ENCODE measurements at regions not wholly inside any gene's neighbourhood (a gene's known extent, or its start where the extent isn't known, plus 50 kb on each side); places are given as distances from the start of the nearest gene placed in this dataset.

GRCh38 chr2:200186002-200186401 is 120.5 kb upstream of the SPATS2L start:
- H3K4me3 ChIP-seq (ENCODE audit: low read depth in 1 of 2, low read length in 2 of 2) = no peak overlapping the region
- H2AFZ ChIP-seq (ENCODE audit: low read depth, low read length) = no peak overlapping the region
- H3K27me3 ChIP-seq (ENCODE audit: insufficient read depth, low read length, poor library complexity) = peaks cover 11% of the 10 kb centered on the region
- no peaks in the 10 kb centered on the region for H3K4me1 ChIP-seq (ENCODE audit: insufficient read depth, low read length)
- H3K79me2 ChIP-seq (ENCODE audit: insufficient read depth, low read length) = no peaks in the 10 kb centered on the region
- no peak overlapping the region for H3K4me2 ChIP-seq (ENCODE audit: insufficient read depth, low read length)
- no peak for DNase-seq
- no peaks in the 10 kb centered on the region for H4K20me1 ChIP-seq (ENCODE audit: insufficient read depth, low read length)
- no peak for ATAC-seq (ENCODE audit: insufficient read depth, low read depth)
- TF ChIP-seq, protein P1, sequence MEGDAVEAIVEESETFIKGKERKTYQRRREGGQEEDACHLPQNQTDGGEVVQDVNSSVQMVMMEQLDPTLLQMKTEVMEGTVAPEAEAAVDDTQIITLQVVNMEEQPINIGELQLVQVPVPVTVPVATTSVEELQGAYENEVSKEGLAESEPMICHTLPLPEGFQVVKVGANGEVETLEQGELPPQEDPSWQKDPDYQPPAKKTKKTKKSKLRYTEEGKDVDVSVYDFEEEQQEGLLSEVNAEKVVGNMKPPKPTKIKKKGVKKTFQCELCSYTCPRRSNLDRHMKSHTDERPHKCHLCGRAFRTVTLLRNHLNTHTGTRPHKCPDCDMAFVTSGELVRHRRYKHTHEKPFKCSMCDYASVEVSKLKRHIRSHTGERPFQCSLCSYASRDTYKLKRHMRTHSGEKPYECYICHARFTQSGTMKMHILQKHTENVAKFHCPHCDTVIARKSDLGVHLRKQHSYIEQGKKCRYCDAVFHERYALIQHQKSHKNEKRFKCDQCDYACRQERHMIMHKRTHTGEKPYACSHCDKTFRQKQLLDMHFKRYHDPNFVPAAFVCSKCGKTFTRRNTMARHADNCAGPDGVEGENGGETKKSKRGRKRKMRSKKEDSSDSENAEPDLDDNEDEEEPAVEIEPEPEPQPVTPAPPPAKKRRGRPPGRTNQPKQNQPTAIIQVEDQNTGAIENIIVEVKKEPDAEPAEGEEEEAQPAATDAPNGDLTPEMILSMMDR (IDR thresholded peaks at IDR 0.05; ENCODE audit: borderline replicate concordance, extremely low read depth, low read length, poor library complexity, severe bottlenecking) = no peak
- no peak for TF ChIP-seq EZH2 (IDR thresholded peaks at IDR 0.05; ENCODE audit: borderline replicate concordance, low read depth, low read length, severe bottlenecking)
- no peak overlapping the region for H3K9ac ChIP-seq (ENCODE audit: low read depth, low read length)
- H3K9me3 ChIP-seq (ENCODE audit: insufficient read depth, low read length, severe bottlenecking) = no peaks in the 10 kb centered on the region
- no peak overlapping the region for H3K27ac ChIP-seq (ENCODE audit: low read length)
- no peaks in the 10 kb centered on the region for H3K36me3 ChIP-seq (ENCODE audit: insufficient read depth, low read length)

DNA sequence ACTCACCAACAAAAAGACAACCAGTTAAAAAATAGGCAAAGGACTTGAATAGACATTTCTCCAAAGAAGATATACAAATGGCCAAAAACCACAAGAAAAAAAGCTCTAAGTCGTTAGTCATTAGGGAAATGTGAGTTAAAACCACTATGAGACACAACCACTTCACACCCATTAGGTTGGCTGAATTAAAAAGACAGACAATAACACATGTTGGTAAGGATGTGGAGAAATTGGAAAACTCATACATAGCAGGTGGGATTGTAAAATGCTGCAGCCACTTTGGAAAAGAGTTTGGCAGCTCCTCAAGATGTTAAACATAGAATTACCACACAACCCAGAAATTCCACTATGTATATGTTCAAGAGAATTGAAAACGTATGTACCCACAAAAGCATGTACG is 117.6 kb upstream of the SPATS2L start:
- no peak overlapping the region for H2AFZ ChIP-seq (ENCODE audit: low read depth, low read length)
- TF ChIP-seq EZH2 (IDR thresholded peaks at IDR 0.05; ENCODE audit: borderline replicate concordance, low read depth, low read length, severe bottlenecking) = no peak
- TF ChIP-seq, protein P1 (IDR thresholded peaks at IDR 0.05; ENCODE audit: borderline replicate concordance, extremely low read depth, low read length, poor library complexity, severe bottlenecking) = no peak
- ATAC-seq (ENCODE audit: insufficient read depth, low read depth) = no peak
- no peaks in the 10 kb centered on the region for H3K36me3 ChIP-seq (ENCODE audit: insufficient read depth, low read length)
- H3K4me2 ChIP-seq (ENCODE audit: insufficient read depth, low read length) = no peak overlapping the region
- H3K27ac ChIP-seq (ENCODE audit: low read length) = no peak overlapping the region
- no peak overlapping the region for H3K4me3 ChIP-seq (ENCODE audit: low read depth in 1 of 2, low read length in 2 of 2)
- no peaks in the 10 kb centered on the region for H3K79me2 ChIP-seq (ENCODE audit: insufficient read depth, low read length)
- no peak for DNase-seq
- H3K4me1 ChIP-seq (ENCODE audit: insufficient read depth, low read length) = no peaks in the 10 kb centered on the region
- H3K9me3 ChIP-seq (ENCODE audit: insufficient read depth, low read length, severe bottlenecking) = no peaks in the 10 kb centered on the region
- no peaks in the 10 kb centered on the region for H4K20me1 ChIP-seq (ENCODE audit: insufficient read depth, low read length)
- no peak overlapping the region for H3K9ac ChIP-seq (ENCODE audit: low read depth, low read length)
- H3K27me3 ChIP-seq (ENCODE audit: insufficient read depth, low read length, poor library complexity) = peaks cover 11% of the 10 kb centered on the region

GRCh38 chr2:200189964-200190363 is 116.5 kb upstream of the SPATS2L start:
- Histone ChIP-seq H3K9me3 (ENCODE audit: insufficient read depth, low read length, severe bottlenecking) (no peaks in the 10 kb centered on the region), H4K20me1 (ENCODE audit: insufficient read depth, low read length) (no peaks in the 10 kb centered on the region), H3K9ac (ENCODE audit: low read depth, low read length) (no peak overlapping the region), H3K27ac (ENCODE audit: low read length) (no peak overlapping the region), H3K4me1 (ENCODE audit: insufficient read depth, low read length) (no peaks in the 10 kb centered on the region), H2AFZ (ENCODE audit: low read depth, low read length) (no peak overlapping the region), H3K79me2 (ENCODE audit: insufficient read depth, low read length) (no peaks in the 10 kb centered on the region), H3K27me3 (ENCODE audit: insufficient read depth, low read length, poor library complexity) (peaks cover 11% of the 10 kb centered on the region), H3K4me3 (ENCODE audit: low read depth in 1 of 2, low read length in 2 of 2) (no peak overlapping the region), H3K36me3 (ENCODE audit: insufficient read depth, low read length) (no peaks in the 10 kb centered on the region), H3K4me2 (ENCODE audit: insufficient read depth, low read length) (no peak overlapping the region)
- no peak for DNase-seq
- no peak for TF ChIP-seq EZH2 (IDR thresholded peaks at IDR 0.05; ENCODE audit: borderline replicate concordance, low read depth, low read length, severe bottlenecking)
- TF ChIP-seq, protein P1 (IDR thresholded peaks at IDR 0.05; ENCODE audit: borderline replicate concordance, extremely low read depth, low read length, poor library complexity, severe bottlenecking) = no peak
- no peak for ATAC-seq (ENCODE audit: insufficient read depth, low read depth)

DNA sequence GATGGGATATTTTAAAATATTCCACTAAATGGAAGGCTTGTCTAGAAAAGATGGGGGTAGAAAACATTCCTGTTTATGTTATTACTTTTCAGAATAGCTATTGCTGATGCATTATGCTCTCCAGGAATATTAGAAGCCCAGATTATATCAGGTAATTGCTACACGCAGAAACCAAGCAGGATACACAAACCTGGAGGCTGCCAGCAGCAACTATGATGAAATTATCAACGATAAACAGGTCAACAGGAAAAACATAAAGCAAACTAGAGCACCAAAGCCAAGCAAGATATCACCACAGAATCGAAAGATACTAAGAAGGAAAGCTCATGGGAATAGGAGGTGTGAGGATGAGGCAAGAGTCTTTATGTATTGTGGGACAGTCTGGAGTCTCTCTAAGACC is 113.2 kb upstream of the SPATS2L start:
- Histone ChIP-seq H3K27ac (ENCODE audit: low read length) (no peak overlapping the region), H3K4me3 (ENCODE audit: low read depth in 1 of 2, low read length in 2 of 2) (no peak overlapping the region), H3K79me2 (ENCODE audit: insufficient read depth, low read length) (no peaks in the 10 kb centered on the region), H3K4me1 (ENCODE audit: insufficient read depth, low read length) (no peaks in the 10 kb centered on the region), H4K20me1 (ENCODE audit: insufficient read depth, low read length) (no peaks in the 10 kb centered on the region), H3K27me3 (ENCODE audit: insufficient read depth, low read length, poor library complexity) (peaks cover 2% of the 10 kb centered on the region), H3K4me2 (ENCODE audit: insufficient read depth, low read length) (no peak overlapping the region), H3K36me3 (ENCODE audit: insufficient read depth, low read length) (no peaks in the 10 kb centered on the region), H3K9ac (ENCODE audit: low read depth, low read length) (no peak overlapping the region), H2AFZ (ENCODE audit: low read depth, low read length) (no peak overlapping the region), H3K9me3 (ENCODE audit: insufficient read depth, low read length, severe bottlenecking) (no peaks in the 10 kb centered on the region)
- ATAC-seq (ENCODE audit: insufficient read depth, low read depth) (no peak), DNase-seq (no peak)
- TF ChIP-seq, protein P1 (IDR thresholded peaks at IDR 0.05; ENCODE audit: borderline replicate concordance, extremely low read depth, low read length, poor library complexity, severe bottlenecking) = no peak
- TF ChIP-seq EZH2 (IDR thresholded peaks at IDR 0.05; ENCODE audit: borderline replicate concordance, low read depth, low read length, severe bottlenecking) = no peak

All from DND-41 (cell line).